ENCODE measurements at regions not wholly inside any gene's neighbourhood (a gene's known extent, or its start where the extent isn't known, plus 50 kb on each side); places are given as distances from the start of the nearest gene placed in this dataset.

GRCh38 chr1:115469703-115470476 lies 131.8 kb upstream of the NGF start:
- peak; percentile 22 to 68 for DNase-seq (ENCODE audit: low spot score in 2 of 2)
- H3K4me1 ChIP-seq = no peaks in the 10 kb centered on the region
- in situ Hi-C loops (cut with MboI; ENCODE audit: low sequenced_read_pairs) = loop anchor here (5.0 kb wide), 1 partner anchor 328 kb away; no protein-coding TSS in a partner anchor
- H3K4me3 ChIP-seq = no peak overlapping the region
- H3K36me3 ChIP-seq (replicated peaks) = no peaks in the 10 kb centered on the region
- H3K27me3 ChIP-seq (ENCODE audit: low read depth) = peaks cover 3% of the 10 kb centered on the region; the same call in 1 of the 2 replicates
- H3K9me3 ChIP-seq = no peaks in the 10 kb centered on the region

- Histone ChIP-seq H3K4me1 (no peaks in the 10 kb centered on the region), H3K27me3 (ENCODE audit: low read depth) (no peaks in the 10 kb centered on the region), H3K4me3 (no peak overlapping the region), H3K9me3 (no peaks in the 10 kb centered on the region), H3K36me3 (replicated peaks) (no peaks in the 10 kb centered on the region)
- no peak for DNase-seq (ENCODE audit: low spot score in 2 of 2)
- in situ Hi-C loops (cut with MboI; ENCODE audit: low sequenced_read_pairs) = loop anchor here (5.0 kb wide), 1 partner anchor 325 kb away; no protein-coding TSS in a partner anchor
These were observed 129.7 kb upstream of the NGF start for GRCh38 chr1:115467790-115468189.

GRCh38 chr1:115467196-115467595 lies 129.1 kb upstream of the NGF start:
- H3K27me3 ChIP-seq (ENCODE audit: low read depth) = no peaks in the 10 kb centered on the region; the same call in 1 of the 2 replicates
- H3K4me3 ChIP-seq = no peak overlapping the region
- H3K9me3 ChIP-seq = no peaks in the 10 kb centered on the region
- no peaks in the 10 kb centered on the region for H3K4me1 ChIP-seq
- H3K36me3 ChIP-seq (replicated peaks) = no peaks in the 10 kb centered on the region
- in situ Hi-C loops (cut with MboI; ENCODE audit: low sequenced_read_pairs) = loop anchor here (5.0 kb wide), 1 partner anchor 325 kb away; no protein-coding TSS in a partner anchor
- DNase-seq (ENCODE audit: low spot score in 2 of 2) = peak in 1 of 2 experiments; percentile 6

- Histone ChIP-seq H3K4me1 (no peaks in the 10 kb centered on the region), H3K36me3 (replicated peaks) (no peaks in the 10 kb centered on the region), H3K27me3 (ENCODE audit: low read depth) (no peaks in the 10 kb centered on the region; the same call in 1 of the 2 replicates), H3K4me3 (no peak overlapping the region), H3K9me3 (no peaks in the 10 kb centered on the region)
- in situ Hi-C loops (cut with MboI; ENCODE audit: low sequenced_read_pairs) = loop anchor here (5.0 kb wide), 1 partner anchor 324 kb away; no protein-coding TSS in a partner anchor
- no peak for DNase-seq (ENCODE audit: low spot score in 2 of 2)
These were observed 128.4 kb upstream of the NGF start for GRCh38 chr1:115466433-115466832.

- no peaks in the 10 kb centered on the region; the same call in 1 of the 2 replicates for H3K27me3 ChIP-seq (ENCODE audit: low read depth)
- H3K4me3 ChIP-seq = no peak overlapping the region
- H3K36me3 ChIP-seq (replicated peaks) = no peaks in the 10 kb centered on the region
- H3K4me1 ChIP-seq = no peaks in the 10 kb centered on the region
- in situ Hi-C loops (cut with MboI; ENCODE audit: low sequenced_read_pairs) = loop anchor here (5.0 kb wide), 1 partner anchor 324 kb away; no protein-coding TSS in a partner anchor
- H3K9me3 ChIP-seq = no peaks in the 10 kb centered on the region
- no peak for DNase-seq (ENCODE audit: low spot score in 2 of 2)
These were observed 127.8 kb upstream of the NGF start for GRCh38 chr1:115465802-115466363.

GRCh38 chr1:115463347-115463746 lies 125.3 kb upstream of the NGF start:
- Histone ChIP-seq H3K4me3 (no peak overlapping the region), H3K9me3 (no peaks in the 10 kb centered on the region), H3K27me3 (ENCODE audit: low read depth) (no peaks in the 10 kb centered on the region; the same call in 1 of the 2 replicates), H3K4me1 (no peaks in the 10 kb centered on the region), H3K36me3 (replicated peaks) (no peaks in the 10 kb centered on the region)
- DNase-seq (ENCODE audit: low spot score in 2 of 2) = no peak
- in situ Hi-C loops (cut with MboI; ENCODE audit: low sequenced_read_pairs) = no loop called here

- H3K36me3 ChIP-seq (replicated peaks) = no peaks in the 10 kb centered on the region
- no peak for DNase-seq (ENCODE audit: low spot score in 2 of 2)
- in situ Hi-C loops (cut with MboI; ENCODE audit: low sequenced_read_pairs) = no loop called here
These were observed 124.6 kb upstream of the NGF start for GRCh38 chr1:115462566-115463076.

GRCh38 chr1:115461526-115461925 lies 123.5 kb upstream of the NGF start:
- H3K36me3 ChIP-seq (replicated peaks) = no peaks in the 10 kb centered on the region
- no peaks in the 10 kb centered on the region for H3K9me3 ChIP-seq
- no peaks in the 10 kb centered on the region; the same call in 1 of the 2 replicates for H3K27me3 ChIP-seq (ENCODE audit: low read depth)
- no peak for DNase-seq (ENCODE audit: low spot score in 2 of 2)
- no peaks in the 10 kb centered on the region for H3K4me1 ChIP-seq
- no peak overlapping the region for H3K4me3 ChIP-seq
- in situ Hi-C loops (cut with MboI; ENCODE audit: low sequenced_read_pairs) = no loop called here

More at GRCh38 chr1:115462566-115463076, 124.6 kb upstream of the NGF start:
- Histone ChIP-seq H3K4me1 (no peaks in the 10 kb centered on the region), H3K9me3 (no peaks in the 10 kb centered on the region), H3K27me3 (ENCODE audit: low read depth) (no peaks in the 10 kb centered on the region; the same call in 1 of the 2 replicates), H3K4me3 (no peak overlapping the region)

- H3K4me3 ChIP-seq = no peak overlapping the region
- H3K36me3 ChIP-seq (replicated peaks) = no peaks in the 10 kb centered on the region
- in situ Hi-C loops (cut with MboI; ENCODE audit: low sequenced_read_pairs) = no loop called here
- no peaks in the 10 kb centered on the region for H3K4me1 ChIP-seq
- H3K9me3 ChIP-seq = no peaks in the 10 kb centered on the region
- no peak for DNase-seq (ENCODE audit: low spot score in 2 of 2)
- peaks cover 5% of the 10 kb centered on the region for H3K27me3 ChIP-seq (ENCODE audit: low read depth)
These were observed 121.1 kb upstream of the NGF start for GRCh38 chr1:115459161-115459560.

GRCh38 chr1:115458426-115459114 lies 120.5 kb upstream of the NGF start:
- H3K4me3 ChIP-seq = no peak overlapping the region
- no peak for DNase-seq (ENCODE audit: low spot score in 2 of 2)
- H3K27me3 ChIP-seq (ENCODE audit: low read depth) = peaks cover 5% of the 10 kb centered on the region
- in situ Hi-C loops (cut with MboI; ENCODE audit: low sequenced_read_pairs) = no loop called here
- no peaks in the 10 kb centered on the region for H3K36me3 ChIP-seq (replicated peaks)
- H3K9me3 ChIP-seq = no peaks in the 10 kb centered on the region
- no peaks in the 10 kb centered on the region for H3K4me1 ChIP-seq

GRCh38 chr1:115457289-115457688 lies 119.2 kb upstream of the NGF start:
- no peak for DNase-seq (ENCODE audit: low spot score in 2 of 2)
- Histone ChIP-seq H3K27me3 (ENCODE audit: low read depth) (peaks cover 11% of the 10 kb centered on the region), H3K9me3 (no peaks in the 10 kb centered on the region), H3K4me1 (no peaks in the 10 kb centered on the region), H3K36me3 (replicated peaks) (no peaks in the 10 kb centered on the region), H3K4me3 (no peak overlapping the region)
- in situ Hi-C loops (cut with MboI; ENCODE audit: low sequenced_read_pairs) = no loop called here

GRCh38 chr1:115456441-115456961 lies 118.5 kb upstream of the NGF start:
- peaks cover 11% of the 10 kb centered on the region for H3K27me3 ChIP-seq (ENCODE audit: low read depth)
- no peaks in the 10 kb centered on the region for H3K36me3 ChIP-seq (replicated peaks)
- H3K9me3 ChIP-seq = no peaks in the 10 kb centered on the region
- in situ Hi-C loops (cut with MboI; ENCODE audit: low sequenced_read_pairs) = no loop called here
- no peak overlapping the region for H3K4me3 ChIP-seq
- no peak for DNase-seq (ENCODE audit: low spot score in 2 of 2)
- H3K4me1 ChIP-seq = no peaks in the 10 kb centered on the region

GRCh38 chr1:115454837-115455511 lies 116.9 kb upstream of the NGF start:
- in situ Hi-C loops (cut with MboI; ENCODE audit: low sequenced_read_pairs) = no loop called here
- H3K27me3 ChIP-seq (ENCODE audit: low read depth) = peaks cover 11% of the 10 kb centered on the region
- DNase-seq (ENCODE audit: low spot score in 2 of 2) = no peak
- H3K9me3 ChIP-seq = no peaks in the 10 kb centered on the region
- no peaks in the 10 kb centered on the region for H3K36me3 ChIP-seq (replicated peaks)
- H3K4me1 ChIP-seq = no peaks in the 10 kb centered on the region
- no peak overlapping the region for H3K4me3 ChIP-seq
